HEK293T (cell line): ENCODE measurements at regions not wholly inside any gene's neighbourhood (a gene's known extent, or its start where the extent isn't known, plus 50 kb on each side); places are given as distances from the start of the nearest gene placed in this dataset.

Source experiments
- CTCF ChIA-PET: fragments of 350-600 bp; formaldehyde crosslinking; extraction: SDS; loops from one replicate; lab custom pipeline; 2021; ENCODE audit warnings: antibody characterized with exemption, inconsistent platforms; lab: Yijun Ruan, JAX
- POLR2A ChIA-PET: fragments of 350-600 bp; formaldehyde crosslinking; extraction: SDS; loops from one replicate; lab custom pipeline; 2020; ENCODE audit warnings: antibody characterized with exemption, inconsistent platforms; lab: Yijun Ruan, JAX
- DNase-seq: peaks from one replicate; pipeline ENCODE4 v3.0.0; 2012; ENCODE audit warnings: mixed read lengths; ENCODE audit errors: extremely low spot score
- ARNT ChIP-seq: fragments of 450-650 bp; IDR thresholded peaks from 2 replicates; pipeline ENCODE4 v1.6.1; 2017; ENCODE audit warnings: mild to moderate bottlenecking
- BHLHE40 ChIP-seq: fragments of 450-650 bp; IDR thresholded peaks from 2 replicates; pipeline ENCODE4 v1.6.1; 2016; ENCODE audit warnings: mild to moderate bottlenecking, moderate library complexity, borderline replicate concordance
- CTBP1 ChIP-seq: fragments of 450-650 bp; IDR thresholded peaks from 2 replicates; pipeline ENCODE4 v1.6.1; 2016; ENCODE audit warnings: borderline replicate concordance
- ELF4 ChIP-seq: fragments of 450-650 bp; IDR thresholded peaks from 2 replicates; pipeline ENCODE4 v1.6.1; 2017; ENCODE audit warnings: antibody characterized with exemption
- FOXA1 ChIP-seq: fragments of 450-650 bp; IDR thresholded peaks from 2 replicates; pipeline ENCODE4 v1.6.1; 2016; ENCODE audit warnings: mild to moderate bottlenecking
- FOXK2 ChIP-seq: fragments of 450-650 bp; IDR thresholded peaks from 2 replicates; pipeline ENCODE4 v1.6.1; 2016; ENCODE audit warnings: mild to moderate bottlenecking
- FOXM1 ChIP-seq: fragments of 450-650 bp; IDR thresholded peaks from 2 replicates; pipeline ENCODE4 v1.6.1; 2017; ENCODE audit warnings: mild to moderate bottlenecking, borderline replicate concordance
- HDGF ChIP-seq: fragments of 450-650 bp; IDR thresholded peaks from 2 replicates; pipeline ENCODE4 v1.6.1; 2017; ENCODE audit warnings: antibody characterized with exemption, borderline replicate concordance
- L3MBTL2 ChIP-seq: fragments of 450-650 bp; conservative IDR thresholded peaks from 2 replicates; pipeline ENCODE4 v1.6.1; 2016; ENCODE audit warnings: mild to moderate bottlenecking
- LEF1 ChIP-seq: fragments of 450-650 bp; IDR thresholded peaks from 2 replicates; pipeline ENCODE4 v1.6.1; 2017; ENCODE audit warnings: mild to moderate bottlenecking, borderline replicate concordance
- NFRKB ChIP-seq: fragments of 450-650 bp; IDR thresholded peaks from 2 replicates; pipeline ENCODE4 v1.6.1; 2016; ENCODE audit warnings: mild to moderate bottlenecking, moderate library complexity
- SP1 ChIP-seq: fragments of 450-650 bp; IDR thresholded peaks from 2 replicates; pipeline ENCODE4 v1.6.1; 2017
- SUZ12 ChIP-seq: fragments of 450-650 bp; IDR thresholded peaks from 2 replicates; pipeline ENCODE4 v1.6.1; 2016; ENCODE audit warnings: mild to moderate bottlenecking
- TARDBP ChIP-seq: fragments of 450-650 bp; IDR thresholded peaks from 2 replicates; pipeline ENCODE4 v1.6.1; 2016
- ZNF384 ChIP-seq: fragments of 450-650 bp; IDR thresholded peaks from 2 replicates; pipeline ENCODE4 v1.6.1; 2016
- TF ChIP-seq, protein P1 (sequence below): fragments of 450-650 bp; IDR thresholded peaks from 2 replicates; pipeline ENCODE4 v1.6.1; 2016

DNA sequence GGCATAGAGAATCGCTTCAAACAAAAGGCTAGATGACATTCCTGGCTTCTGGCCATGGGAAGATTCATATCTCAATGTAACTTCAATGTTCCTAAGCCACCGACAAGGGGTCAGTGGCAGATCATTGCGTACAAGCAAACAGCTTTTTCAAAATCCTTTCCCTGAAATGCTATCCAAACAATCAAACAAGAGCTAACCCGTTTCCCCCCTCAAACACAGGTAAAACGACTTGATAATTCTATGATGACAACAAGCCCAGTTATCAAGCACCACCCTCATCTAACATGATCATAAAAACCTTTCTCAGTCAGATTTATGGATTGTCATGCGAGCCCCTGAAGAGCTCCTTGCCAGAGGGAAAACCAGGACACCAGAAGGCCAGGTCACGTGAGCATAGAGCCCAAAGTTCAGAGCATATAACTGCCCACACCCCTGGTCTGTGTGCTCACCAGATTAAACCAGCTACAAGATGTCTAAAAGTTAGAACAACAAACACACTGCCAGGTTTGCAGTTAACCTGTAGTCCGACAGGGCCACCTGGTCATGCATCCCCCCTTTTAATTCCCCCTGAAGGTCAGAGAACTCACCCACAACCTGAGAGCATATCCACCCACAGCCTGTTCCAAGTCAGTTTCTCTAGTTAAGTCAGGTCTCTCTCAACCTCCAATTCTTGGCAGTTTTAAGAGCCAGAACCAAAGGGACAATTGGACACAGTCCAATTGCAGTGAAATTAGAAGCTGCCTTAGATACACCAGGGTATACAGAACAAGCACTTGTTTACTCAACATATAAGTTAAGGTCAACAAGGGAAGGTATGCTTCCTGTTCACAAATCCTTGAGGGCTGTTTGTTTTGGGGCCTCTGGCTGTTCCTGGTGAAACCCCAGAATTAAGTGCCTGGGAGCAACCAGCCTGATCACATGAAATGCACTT is 248.1 kb upstream of the PPARGC1A start:
- no peak for TF ChIP-seq FOXK2
- TF ChIP-seq ZNF384 = no peak
- no peak for TF ChIP-seq L3MBTL2
- no peak for TF ChIP-seq CTBP1
- TF ChIP-seq ARNT = no peak
- no peak for TF ChIP-seq TARDBP
- TF ChIP-seq NFRKB = no peak
- no peak for TF ChIP-seq FOXA1
- TF ChIP-seq, protein P1, sequence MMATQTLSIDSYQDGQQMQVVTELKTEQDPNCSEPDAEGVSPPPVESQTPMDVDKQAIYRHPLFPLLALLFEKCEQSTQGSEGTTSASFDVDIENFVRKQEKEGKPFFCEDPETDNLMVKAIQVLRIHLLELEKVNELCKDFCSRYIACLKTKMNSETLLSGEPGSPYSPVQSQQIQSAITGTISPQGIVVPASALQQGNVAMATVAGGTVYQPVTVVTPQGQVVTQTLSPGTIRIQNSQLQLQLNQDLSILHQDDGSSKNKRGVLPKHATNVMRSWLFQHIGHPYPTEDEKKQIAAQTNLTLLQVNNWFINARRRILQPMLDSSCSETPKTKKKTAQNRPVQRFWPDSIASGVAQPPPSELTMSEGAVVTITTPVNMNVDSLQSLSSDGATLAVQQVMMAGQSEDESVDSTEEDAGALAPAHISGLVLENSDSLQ = no peak
- no peak for TF ChIP-seq FOXM1
- no peak for TF ChIP-seq BHLHE40
- TF ChIP-seq SUZ12 = no peak
- no peak for TF ChIP-seq SP1
- no peak for TF ChIP-seq HDGF
- no peak for TF ChIP-seq LEF1
- POLR2A ChIA-PET = no interaction called here
- CTCF ChIA-PET = no interaction called here
- DNase-seq = no peak

DNA sequence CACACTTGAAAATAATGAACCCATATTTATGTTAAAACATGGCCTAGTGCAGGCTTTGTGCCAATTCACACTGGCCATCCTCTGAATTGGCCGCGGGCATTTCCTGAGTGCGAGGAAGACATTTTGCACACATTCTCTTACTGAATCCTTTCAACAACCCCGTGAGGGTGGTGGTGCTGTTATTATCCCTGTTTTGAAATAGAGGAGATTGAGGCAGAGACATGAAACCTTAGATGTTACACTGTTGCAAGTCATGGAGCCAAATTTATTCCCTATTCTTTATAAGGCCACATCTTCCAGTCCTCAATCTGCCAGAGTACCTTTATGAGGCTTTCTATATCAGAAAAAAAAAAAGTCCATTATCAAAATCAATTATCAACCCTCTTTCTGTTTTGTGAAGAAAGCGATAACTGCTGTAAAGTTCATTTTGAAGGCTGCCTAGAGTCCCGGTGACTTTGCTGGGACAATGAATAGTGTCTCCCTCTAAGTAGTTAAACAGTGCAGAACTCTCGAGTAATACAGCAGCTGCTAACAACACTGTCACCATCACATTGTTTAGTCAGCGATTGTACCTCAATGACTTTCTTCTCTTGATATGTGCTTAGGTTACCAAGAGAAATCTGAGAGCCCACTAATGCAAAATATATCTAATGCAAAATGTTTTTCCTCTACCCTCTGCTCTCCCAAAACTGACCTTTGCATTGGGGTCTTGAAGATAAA is 242.3 kb upstream of the PPARGC1A start:
- no peak for TF ChIP-seq CTBP1
- TF ChIP-seq FOXA1 = no peak
- POLR2A ChIA-PET = no interaction called here
- CTCF ChIA-PET = interaction anchor here (0.6 kb wide), 1 partner anchor 287 kb away, joined by 8 read pairs; no protein-coding TSS in a partner anchor
- DNase-seq = no peak

GRCh38 chr4:24130637-24131036 is 240.8 kb upstream of the PPARGC1A start:
- ChIA-PET POLR2A (no interaction called here), CTCF (no interaction called here)
- no peak for TF ChIP-seq FOXA1
- DNase-seq = no peak

GRCh38 chr4:24126776-24127175 is 236.9 kb upstream of the PPARGC1A start:
- POLR2A ChIA-PET = no interaction called here
- DNase-seq = no peak
- CTCF ChIA-PET = no interaction called here
- no peak for TF ChIP-seq LEF1
- no peak for TF ChIP-seq FOXA1
- TF ChIP-seq, protein P1 = no peak
- no peak for TF ChIP-seq FOXM1
- TF ChIP-seq L3MBTL2 = no peak

DNA sequence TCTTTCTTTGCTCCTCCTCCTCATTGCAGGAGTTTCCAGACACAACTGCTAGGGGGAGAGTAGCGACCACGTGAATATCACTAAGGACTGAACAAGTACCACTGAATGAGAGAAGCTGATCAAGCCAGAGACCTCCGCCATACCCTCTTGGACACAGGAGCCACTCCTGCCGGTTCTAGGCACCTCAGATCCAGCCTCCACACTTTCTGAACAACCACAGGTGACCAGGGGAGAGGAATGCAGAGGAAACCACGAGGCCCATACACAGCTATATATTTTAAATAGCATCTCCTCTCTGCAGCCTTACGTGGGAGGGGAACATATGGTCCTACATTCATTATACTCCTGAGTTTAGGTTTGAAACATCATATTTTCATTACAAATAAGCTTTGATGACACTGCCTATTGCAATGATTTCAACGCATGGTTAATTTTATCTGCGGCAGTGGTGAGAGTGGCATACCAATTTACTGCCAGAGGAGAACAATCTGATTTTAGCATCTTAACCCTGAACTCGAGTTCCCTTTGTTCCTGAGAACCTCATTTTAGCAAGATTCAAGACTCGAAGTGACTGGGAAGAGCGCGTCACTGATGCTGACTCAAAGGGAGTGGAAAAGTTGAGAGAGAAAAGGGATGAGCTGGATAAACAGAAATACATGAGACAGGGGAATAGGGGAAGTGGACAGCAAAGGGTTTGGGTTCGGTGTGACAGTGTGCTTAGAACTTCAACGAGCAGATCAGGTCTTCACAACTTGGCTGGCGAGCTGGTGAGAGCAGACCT is 231.7 kb upstream of the PPARGC1A start:
- DNase-seq = no peak

GRCh38 chr4:24117975-24118374 is 228.1 kb upstream of the PPARGC1A start:
- no peak for DNase-seq
- POLR2A ChIA-PET = interaction anchor here (1.2 kb wide), 1 partner anchor 13 kb away, joined by 3 read pairs; no protein-coding TSS in a partner anchor
- CTCF ChIA-PET = no interaction called here
- TF ChIP-seq HDGF (no peak), CTBP1 (no peak), FOXK2 (no peak), NFRKB (no peak), ARNT (no peak), SUZ12 (no peak), FOXA1 (no peak), BHLHE40 (no peak), ELF4 (no peak), FOXM1 (no peak), TARDBP (no peak), L3MBTL2 (no peak), ZNF384 (no peak), LEF1 (no peak)
- TF ChIP-seq, protein P1 = no peak

More for the DNA sequence above, 231.7 kb upstream of the PPARGC1A start:
- no peak for TF ChIP-seq TARDBP
- POLR2A ChIA-PET = no interaction called here
- CTCF ChIA-PET = no interaction called here
